ENCODE measurements at regions not wholly inside any gene's neighbourhood (a gene's known extent, or its start where the extent isn't known, plus 50 kb on each side); places are given as distances from the start of the nearest gene placed in this dataset.

GRCh38 chr21:28455253-28455600, 537.5 kb downstream of the LTN1 start:
- Mint-ChIP-seq H3K27ac (no peak overlapping the region), H3K36me3 (ENCODE audit: low read depth) (no peaks in the 10 kb centered on the region), H3K4me1 (no peaks in the 10 kb centered on the region), H3K4me3 (no peak overlapping the region), H3K9me3 (no peaks in the 10 kb centered on the region), H3K27me3 (ENCODE audit: low read depth) (no peaks in the 10 kb centered on the region)
- TF ChIP-seq CTCF (IDR thresholded peaks at IDR 0.05; ENCODE audit: unreplicated experiment in 3 of 3) = no peak

GRCh38 chr21:28454564-28455252, 538.0 kb downstream of the LTN1 start:
- no peak overlapping the region for H3K27ac Mint-ChIP-seq

GRCh38 chr21:28447462-28447861, 545.2 kb downstream of the LTN1 start:
- Mint-ChIP-seq H3K4me1 (peaks cover 5% of the 10 kb centered on the region), H3K36me3 (ENCODE audit: low read depth) (peaks cover 3% of the 10 kb centered on the region), H3K4me3 (no peak overlapping the region), H3K27ac (no peak overlapping the region), H3K9me3 (peaks cover 14% of the 10 kb centered on the region), H3K27me3 (ENCODE audit: low read depth) (no peaks in the 10 kb centered on the region)
- TF ChIP-seq CTCF (IDR thresholded peaks at IDR 0.05; ENCODE audit: unreplicated experiment in 3 of 3) = no peak

More at GRCh38 chr21:28454564-28455252, 538.0 kb downstream of the LTN1 start:
- Mint-ChIP-seq H3K9me3 (no peaks in the 10 kb centered on the region), H3K27me3 (ENCODE audit: low read depth) (no peaks in the 10 kb centered on the region), H3K4me1 (no peaks in the 10 kb centered on the region), H3K36me3 (ENCODE audit: low read depth) (no peaks in the 10 kb centered on the region), H3K4me3 (no peak overlapping the region)
- TF ChIP-seq CTCF (IDR thresholded peaks at IDR 0.05; ENCODE audit: unreplicated experiment in 3 of 3) = no peak

- peak overlapping the region in 1 of 3 experiments; percentile 15 for H3K27ac Mint-ChIP-seq
- H3K9me3 Mint-ChIP-seq = peaks cover 14% of the 10 kb centered on the region
- no peaks in the 10 kb centered on the region for H3K27me3 Mint-ChIP-seq (ENCODE audit: low read depth)
- H3K4me1 Mint-ChIP-seq = peaks cover 13% of the 10 kb centered on the region
- TF ChIP-seq CTCF (IDR thresholded peaks at IDR 0.05; ENCODE audit: unreplicated experiment in 3 of 3) = no peak
- H3K36me3 Mint-ChIP-seq (ENCODE audit: low read depth) = peaks cover 3% of the 10 kb centered on the region
- no peak overlapping the region for H3K4me3 Mint-ChIP-seq
These were observed 547.4 kb downstream of the LTN1 start for GRCh38 chr21:28445141-28445830.

GRCh38 chr21:28444557-28444956, 548.1 kb downstream of the LTN1 start:
- H3K27me3 Mint-ChIP-seq (ENCODE audit: low read depth) = no peaks in the 10 kb centered on the region
- H3K4me1 Mint-ChIP-seq = peaks cover 20% of the 10 kb centered on the region
- H3K4me3 Mint-ChIP-seq = no peak overlapping the region
- H3K36me3 Mint-ChIP-seq (ENCODE audit: low read depth) = peaks cover 3% of the 10 kb centered on the region
- peak overlapping the region in 1 of 3 experiments; percentile 15 for H3K27ac Mint-ChIP-seq
- peaks cover 14% of the 10 kb centered on the region for H3K9me3 Mint-ChIP-seq
- TF ChIP-seq CTCF (IDR thresholded peaks at IDR 0.05; ENCODE audit: unreplicated experiment in 3 of 3) = no peak

GRCh38 chr21:28444111-28444510, 548.6 kb downstream of the LTN1 start:
- Mint-ChIP-seq H3K9me3 (peaks cover 14% of the 10 kb centered on the region), H3K4me1 (peaks cover 24% of the 10 kb centered on the region), H3K4me3 (no peak overlapping the region), H3K27ac (no peak overlapping the region), H3K27me3 (ENCODE audit: low read depth) (no peaks in the 10 kb centered on the region), H3K36me3 (ENCODE audit: low read depth) (peaks cover 3% of the 10 kb centered on the region)
- no peak for TF ChIP-seq CTCF (IDR thresholded peaks at IDR 0.05; ENCODE audit: unreplicated experiment in 3 of 3)

Measured in nephron (organoid).